ENCODE measurements at regions not wholly inside any gene's neighbourhood (a gene's known extent, or its start where the extent isn't known, plus 50 kb on each side); places are given as distances from the start of the nearest gene placed in this dataset.

GRCh38 chr5:97854871-97855762 is 672.1 kb upstream of the RIOK2 start:
- no peak for FAIRE-seq

GRCh38 chr5:97874491-97874890 is 691.4 kb upstream of the RIOK2 start:
- no peak for FAIRE-seq

GRCh38 chr5:97876272-97876671 is 693.2 kb upstream of the RIOK2 start:
- FAIRE-seq: no peak

- FAIRE-seq: no peak
Measured at GRCh38 chr5:97877588-97877987, 694.5 kb upstream of the RIOK2 start.

- FAIRE-seq: no peak
Measured at GRCh38 chr5:97888439-97888838, 705.4 kb upstream of the RIOK2 start.

GRCh38 chr5:97891971-97892370 is 708.9 kb upstream of the RIOK2 start:
- FAIRE-seq: no peak

- no peak for FAIRE-seq
Measured at GRCh38 chr5:97903742-97904141, 720.7 kb upstream of the RIOK2 start.

- no peak for FAIRE-seq
Measured at GRCh38 chr5:97906135-97906534, 723.1 kb upstream of the RIOK2 start.

- FAIRE-seq: no peak
Measured at GRCh38 chr5:97907646-97908400, 724.8 kb upstream of the RIOK2 start.

GRCh38 chr5:97909541-97909940 is 726.5 kb upstream of the RIOK2 start:
- FAIRE-seq: no peak

- FAIRE-seq: no peak
Measured at GRCh38 chr5:97914483-97914882, 731.4 kb upstream of the RIOK2 start.

- no peak for FAIRE-seq
Measured at GRCh38 chr5:97915106-97915505, 732.1 kb upstream of the RIOK2 start.

- no peak for FAIRE-seq
Measured at GRCh38 chr5:97918057-97918456, 735.0 kb upstream of the RIOK2 start.

- no peak for FAIRE-seq
Measured at GRCh38 chr5:97918620-97919019, 735.6 kb upstream of the RIOK2 start.

GRCh38 chr5:97919719-97920118 is 736.7 kb upstream of the RIOK2 start:
- no peak for FAIRE-seq

GRCh38 chr5:97922776-97923175 is 739.7 kb upstream of the RIOK2 start:
- no peak for FAIRE-seq

GRCh38 chr5:97923496-97923895 is 740.4 kb upstream of the RIOK2 start:
- no peak for FAIRE-seq

GRCh38 chr5:97923997-97924396 is 741.0 kb upstream of the RIOK2 start:
- FAIRE-seq: no peak

- FAIRE-seq: no peak
Measured at GRCh38 chr5:97929383-97929782, 746.3 kb upstream of the RIOK2 start.

- no peak for FAIRE-seq
Measured at GRCh38 chr5:97931829-97932228, 748.8 kb upstream of the RIOK2 start.

- no peak for FAIRE-seq
Measured at GRCh38 chr5:97936231-97936630, 753.2 kb upstream of the RIOK2 start.

GRCh38 chr5:97937846-97938245 is 754.8 kb upstream of the RIOK2 start:
- no peak for FAIRE-seq

GRCh38 chr5:97943036-97943435 is 760.0 kb upstream of the RIOK2 start:
- no peak for FAIRE-seq

GRCh38 chr5:97951139-97951538 is 768.1 kb upstream of the RIOK2 start:
- no peak for FAIRE-seq

All from A204.1 (cell line).